RWPE2 (cell line): ENCODE measurements at regions not wholly inside any gene's neighbourhood (a gene's known extent, or its start where the extent isn't known, plus 50 kb on each side); places are given as distances from the start of the nearest gene placed in this dataset.
A peak's percentile ranks its signal among the peaks of the same experiment; 100 is the strongest.

ENCODE experiments used
- ATAC-seq: fragments of 200-7000 bp; cut with Tn5 transposase; 3 replicates; pipeline ENCODE4 v1.9.1; 2021; ENCODE audit warnings: low read depth
- DNase-seq: peaks from one replicate; pipeline ENCODE4 v3.0.0-alpha.2; 2020; ENCODE audit warnings: low spot score
- H3K27ac ChIP-seq: fragments of 450-650 bp; 2 replicates; pipeline ENCODE4 v1.5.1; 2017; ENCODE audit warnings: mild to moderate bottlenecking; ENCODE audit not compliant: poor library complexity, severe bottlenecking
- H3K27me3 ChIP-seq: fragments of 250-450 bp; sonication (Bioruptor Pico); 2 replicates; pipeline ENCODE4 v1.5.1; 2021; ENCODE audit warnings: mild to moderate bottlenecking, moderate library complexity; ENCODE audit not compliant: insufficient read depth, poor library complexity, severe bottlenecking
- H3K36me3 ChIP-seq: fragments of 250-450 bp; sonication (Bioruptor Pico); 2 replicates; pipeline ENCODE4 v1.5.1; 2020; ENCODE audit warnings: low read depth, mild to moderate bottlenecking, moderate library complexity
- H3K4me1 ChIP-seq: fragments of 250-450 bp; sonication (Bioruptor Pico); 2 replicates; pipeline ENCODE4 v1.5.1; 2021; ENCODE audit warnings: mild to moderate bottlenecking, moderate library complexity; ENCODE audit not compliant: insufficient read depth, poor library complexity, severe bottlenecking
- H3K4me3 ChIP-seq: fragments of 250-450 bp; sonication (Bioruptor Pico); 2 replicates; pipeline ENCODE4 v1.5.1; 2021; ENCODE audit warnings: mild to moderate bottlenecking, moderate library complexity; ENCODE audit not compliant: severe bottlenecking
- H3K9me3 ChIP-seq: fragments of 250-450 bp; sonication (Bioruptor Pico); 2 replicates; pipeline ENCODE4 v1.5.1; 2021; ENCODE audit warnings: mild to moderate bottlenecking, moderate library complexity; ENCODE audit not compliant: severe bottlenecking
- TF ChIP-seq, protein P1 (sequence below): fragments of 450-650 bp; IDR thresholded peaks from one replicate; pipeline ENCODE4 v1.5.1; 2017; ENCODE audit warnings: mild to moderate bottlenecking, moderate library complexity; ENCODE audit not compliant: poor library complexity, severe bottlenecking

GRCh38 chr14:43898687-43899086 lies 608.4 kb downstream of the FSCB start:
- DNase-seq (no peak), ATAC-seq (no peak)
- TF ChIP-seq, protein P1, sequence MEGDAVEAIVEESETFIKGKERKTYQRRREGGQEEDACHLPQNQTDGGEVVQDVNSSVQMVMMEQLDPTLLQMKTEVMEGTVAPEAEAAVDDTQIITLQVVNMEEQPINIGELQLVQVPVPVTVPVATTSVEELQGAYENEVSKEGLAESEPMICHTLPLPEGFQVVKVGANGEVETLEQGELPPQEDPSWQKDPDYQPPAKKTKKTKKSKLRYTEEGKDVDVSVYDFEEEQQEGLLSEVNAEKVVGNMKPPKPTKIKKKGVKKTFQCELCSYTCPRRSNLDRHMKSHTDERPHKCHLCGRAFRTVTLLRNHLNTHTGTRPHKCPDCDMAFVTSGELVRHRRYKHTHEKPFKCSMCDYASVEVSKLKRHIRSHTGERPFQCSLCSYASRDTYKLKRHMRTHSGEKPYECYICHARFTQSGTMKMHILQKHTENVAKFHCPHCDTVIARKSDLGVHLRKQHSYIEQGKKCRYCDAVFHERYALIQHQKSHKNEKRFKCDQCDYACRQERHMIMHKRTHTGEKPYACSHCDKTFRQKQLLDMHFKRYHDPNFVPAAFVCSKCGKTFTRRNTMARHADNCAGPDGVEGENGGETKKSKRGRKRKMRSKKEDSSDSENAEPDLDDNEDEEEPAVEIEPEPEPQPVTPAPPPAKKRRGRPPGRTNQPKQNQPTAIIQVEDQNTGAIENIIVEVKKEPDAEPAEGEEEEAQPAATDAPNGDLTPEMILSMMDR = peak; percentile 32
- Histone ChIP-seq H3K4me3 (no peak overlapping the region), H3K36me3 (no peaks in the 10 kb centered on the region), H3K4me1 (no peaks in the 10 kb centered on the region), H3K27ac (no peak overlapping the region), H3K9me3 (no peaks in the 10 kb centered on the region), H3K27me3 (peaks cover 3% of the 10 kb centered on the region)

DNA sequence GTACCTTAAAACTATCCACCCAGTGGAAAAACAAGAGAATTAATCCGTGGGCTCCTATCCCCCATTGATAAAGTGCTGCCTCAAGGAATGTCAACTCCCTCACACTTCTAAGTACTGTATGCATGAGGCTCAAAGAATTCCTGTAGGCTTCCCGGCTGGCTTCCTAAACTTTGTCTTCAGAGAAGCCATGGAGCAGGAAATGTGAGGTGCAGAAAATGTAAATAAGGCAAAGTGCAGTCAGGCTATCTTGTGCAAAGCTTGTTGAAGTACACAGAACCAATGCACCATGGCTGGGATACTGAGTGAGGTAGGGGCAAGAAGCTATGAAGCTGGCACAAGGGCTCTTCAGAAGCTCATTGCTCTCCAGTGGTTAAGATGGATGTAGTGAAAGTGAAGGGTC lies 611.0 kb downstream of the FSCB start:
- Histone ChIP-seq H3K27me3 (peaks cover 5% of the 10 kb centered on the region), H3K36me3 (no peaks in the 10 kb centered on the region), H3K27ac (no peak overlapping the region), H3K4me3 (no peak overlapping the region), H3K4me1 (no peaks in the 10 kb centered on the region), H3K9me3 (no peaks in the 10 kb centered on the region)
- TF ChIP-seq, protein P1 = no peak
- no peak for DNase-seq
- ATAC-seq = no peak

GRCh38 chr14:43894534-43894933 lies 612.5 kb downstream of the FSCB start:
- Histone ChIP-seq H3K4me3 (no peak overlapping the region), H3K9me3 (no peaks in the 10 kb centered on the region), H3K36me3 (no peaks in the 10 kb centered on the region), H3K4me1 (no peaks in the 10 kb centered on the region), H3K27me3 (peaks cover 5% of the 10 kb centered on the region), H3K27ac (no peak overlapping the region)
- TF ChIP-seq, protein P1 = peak; percentile 76
- DNase-seq = no peak
- no peak for ATAC-seq

DNA sequence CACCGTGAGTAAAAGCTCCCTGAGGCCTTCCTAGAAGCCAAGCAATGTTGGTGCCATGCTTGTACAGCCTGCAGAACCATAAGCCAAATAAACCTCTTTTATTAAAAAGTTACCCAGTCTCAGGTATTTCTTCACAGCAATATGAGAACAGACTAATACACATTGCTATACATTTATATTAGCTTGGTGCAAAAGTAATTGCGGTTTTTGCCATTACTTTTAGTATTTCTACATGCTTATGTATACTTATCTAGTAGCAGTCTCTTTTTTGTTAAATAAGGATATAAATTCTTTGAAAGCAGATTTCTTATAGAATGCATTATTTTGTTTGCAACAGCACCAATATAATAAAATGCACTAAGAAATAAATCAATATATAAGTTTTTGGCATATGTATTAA lies 619.6 kb downstream of the FSCB start:
- Histone ChIP-seq H3K36me3 (no peaks in the 10 kb centered on the region), H3K4me3 (no peak overlapping the region), H3K27ac (no peak overlapping the region), H3K27me3 (peaks cover 8% of the 10 kb centered on the region), H3K9me3 (no peaks in the 10 kb centered on the region), H3K4me1 (no peaks in the 10 kb centered on the region)
- ATAC-seq (no peak), DNase-seq (no peak)
- TF ChIP-seq, protein P1 = no peak

DNA sequence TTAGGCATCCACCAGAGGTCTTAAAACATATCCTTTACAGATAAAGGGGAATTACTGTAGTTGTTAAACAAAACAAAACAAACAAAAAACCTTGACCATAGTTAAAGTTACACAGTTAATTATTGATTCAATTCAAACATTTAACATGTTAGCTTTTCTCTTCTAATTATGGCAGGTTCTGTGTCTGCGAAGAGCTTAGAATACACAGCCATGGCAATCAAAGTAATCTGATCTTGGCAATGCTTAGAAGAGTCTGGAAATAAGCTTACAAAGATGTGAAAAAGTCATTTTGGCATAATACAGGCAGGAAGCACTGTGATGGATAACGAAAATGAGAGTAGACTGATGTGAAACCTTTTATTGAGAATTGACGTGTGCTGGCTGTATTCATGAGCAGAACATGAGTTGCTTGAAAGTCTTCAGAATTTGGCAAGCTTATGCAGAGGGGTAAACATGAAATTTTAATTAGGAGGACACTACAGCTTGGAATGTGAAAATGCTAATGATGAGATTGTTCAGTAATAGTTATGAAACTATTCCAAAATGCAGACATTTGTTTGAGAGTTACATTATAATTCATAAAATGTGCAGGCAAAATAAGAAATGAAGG lies 629.6 kb downstream of the FSCB start:
- Histone ChIP-seq H3K4me1 (no peaks in the 10 kb centered on the region), H3K36me3 (no peaks in the 10 kb centered on the region), H3K27me3 (peaks cover 14% of the 10 kb centered on the region), H3K9me3 (no peaks in the 10 kb centered on the region), H3K4me3 (no peak overlapping the region), H3K27ac (no peak overlapping the region)
- DNase-seq (no peak), ATAC-seq (no peak)
- TF ChIP-seq, protein P1 = no peak
